Fibroblast of peridontal ligament (primary cell): ENCODE measurements at regions not wholly inside any gene's neighbourhood (a gene's known extent, or its start where the extent isn't known, plus 50 kb on each side); places are given as distances from the start of the nearest gene placed in this dataset.

Source experiments
- DNase-seq: peaks from one replicate; pipeline ENCODE4 v3.0.0-alpha.2; 2010; ENCODE audit errors: extremely low read depth

DNA sequence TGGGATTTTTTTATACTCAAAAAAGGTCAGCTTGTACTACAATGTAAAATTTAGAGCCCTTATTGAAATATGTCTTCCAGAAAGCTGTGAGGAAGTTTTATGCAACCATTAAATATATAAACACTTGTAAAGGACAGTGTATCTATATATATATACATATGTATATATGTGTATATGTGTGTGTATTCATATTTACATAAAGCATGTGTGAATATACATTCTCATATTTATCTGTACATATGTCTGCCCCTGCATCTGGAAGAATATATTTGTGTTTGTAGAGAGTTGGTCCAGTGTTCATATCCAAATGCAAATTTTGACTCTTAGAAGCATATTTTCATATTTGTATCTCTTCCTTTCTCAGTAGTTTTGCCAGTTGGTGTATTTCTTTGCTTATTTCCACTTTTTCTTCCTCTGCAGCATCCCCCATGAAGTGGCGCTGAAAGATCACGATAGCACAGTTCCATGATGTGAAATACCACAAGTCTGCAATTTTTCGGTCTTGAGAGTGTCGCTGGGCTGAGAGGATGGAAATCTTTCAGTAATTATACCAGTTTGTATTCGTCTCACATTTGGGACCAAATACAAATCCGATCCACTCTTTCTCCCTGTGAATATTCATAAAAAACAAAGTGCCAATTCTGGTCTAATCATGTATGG lies 311.7 kb upstream of the DPH6 start:
- no peak for DNase-seq

DNA sequence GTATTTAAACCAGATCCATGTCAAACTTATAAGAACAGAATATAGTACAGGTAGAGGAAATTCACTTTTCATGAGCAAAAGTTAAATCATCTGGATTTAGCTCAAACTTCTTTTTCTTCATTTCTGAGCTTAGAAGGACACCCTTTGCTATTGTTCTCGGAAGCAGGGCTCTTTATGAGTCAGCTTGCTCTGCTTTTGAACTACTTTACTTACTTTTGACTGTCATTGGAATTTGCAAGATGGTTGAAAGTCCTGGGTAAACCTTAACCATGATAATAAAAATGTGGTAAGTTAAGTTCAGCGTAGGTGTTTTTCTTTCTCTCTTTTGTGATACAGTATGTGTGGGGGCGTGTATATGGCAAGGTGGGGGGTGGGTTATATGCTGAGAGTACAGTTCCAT lies 312.7 kb upstream of the DPH6 start:
- DNase-seq = no peak

DNA sequence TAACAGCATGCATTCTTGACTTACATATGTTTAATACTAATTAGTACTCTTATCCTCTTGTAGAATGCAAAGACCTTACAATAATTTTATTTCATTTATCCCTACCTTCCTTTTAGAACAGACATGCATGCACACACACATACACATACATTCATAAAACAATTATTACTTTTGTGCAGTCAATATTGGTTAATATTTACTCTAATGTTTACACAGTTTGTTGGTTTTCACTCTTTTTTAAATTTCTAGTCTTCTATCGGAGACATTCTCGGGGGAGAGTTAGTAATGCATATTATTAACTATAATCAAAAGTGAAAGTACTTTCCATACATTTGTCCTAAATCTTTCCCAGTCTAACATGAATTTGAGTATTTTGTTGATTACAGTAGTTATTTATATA lies 317.7 kb upstream of the DPH6 start:
- no peak for DNase-seq

DNA sequence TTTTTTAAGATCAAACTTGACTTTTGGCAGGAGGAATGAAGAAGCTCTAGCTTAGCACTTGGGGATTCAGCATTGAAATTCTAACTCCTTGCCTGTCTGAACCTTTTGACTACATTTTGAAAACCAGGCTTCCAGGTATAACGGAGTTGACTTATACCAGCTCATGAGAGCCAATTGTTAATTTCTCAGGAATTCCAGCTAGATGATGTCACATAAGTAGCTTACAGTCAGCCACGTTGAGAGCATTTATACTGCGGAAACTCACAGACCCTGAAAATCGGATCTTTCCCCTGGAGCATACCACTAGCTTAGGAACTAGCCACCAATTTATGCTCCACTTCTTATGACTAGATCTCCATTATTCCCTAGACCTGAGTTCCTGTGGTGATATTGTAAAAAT lies 321.4 kb upstream of the DPH6 start:
- no peak for DNase-seq

DNA sequence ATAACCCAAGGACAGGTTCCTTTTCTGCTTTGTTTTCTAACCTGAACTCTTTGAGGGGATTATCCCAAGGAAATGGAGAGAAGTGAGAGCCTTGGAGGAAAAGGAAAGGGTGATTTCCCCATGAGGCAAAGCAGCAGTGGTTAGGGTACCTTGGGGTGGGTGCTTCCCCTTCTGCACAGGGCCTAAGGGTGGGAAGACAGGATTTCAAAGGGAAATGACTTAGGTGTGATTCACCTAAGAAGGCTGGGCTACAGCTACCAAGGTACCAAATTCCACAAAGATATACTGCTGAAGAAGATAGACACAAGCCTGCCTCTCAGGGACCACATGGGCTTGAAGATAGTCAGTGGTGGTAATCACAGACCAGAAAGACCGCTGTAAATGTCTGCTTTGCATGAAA lies 325.3 kb upstream of the DPH6 start:
- no peak for DNase-seq

DNA sequence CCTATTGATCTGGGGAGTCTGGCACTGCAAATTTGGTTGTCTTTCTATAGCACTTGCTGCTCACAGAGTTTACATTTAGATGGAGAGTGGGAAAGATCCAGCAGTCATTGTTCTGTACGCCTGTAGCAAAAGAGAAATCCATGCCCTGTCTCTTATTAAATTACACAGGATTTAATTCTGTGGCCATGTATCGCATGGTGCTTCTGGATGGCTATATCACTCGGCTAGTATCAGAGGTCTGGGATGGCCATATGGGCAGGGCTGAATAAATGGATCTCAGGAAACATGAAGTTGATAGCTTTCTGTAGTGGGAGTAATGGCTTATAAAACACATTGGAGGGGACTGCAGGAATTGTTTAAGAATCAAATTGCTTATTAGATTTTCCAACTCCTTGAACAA lies 325.8 kb upstream of the DPH6 start:
- DNase-seq = no peak

DNA sequence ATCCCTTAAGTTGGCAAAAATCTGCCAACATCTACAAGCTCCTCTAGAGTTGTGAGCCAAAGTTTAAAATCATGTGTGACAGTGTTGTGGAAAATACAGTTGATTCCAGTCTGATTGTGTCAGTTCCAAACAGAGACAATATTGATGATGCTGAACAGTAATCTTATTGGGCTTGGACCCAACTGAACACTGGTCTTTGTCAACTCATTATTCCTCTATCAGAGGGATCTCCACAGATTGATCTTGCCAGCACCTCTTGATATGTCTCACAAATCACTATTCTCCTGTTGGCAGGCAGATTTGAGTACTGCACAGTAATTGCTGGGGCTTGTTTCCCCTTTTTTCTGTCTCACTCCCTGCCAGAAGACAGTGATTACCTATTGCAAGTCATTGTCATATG lies 326.6 kb upstream of the DPH6 start:
- no peak for DNase-seq

DNA sequence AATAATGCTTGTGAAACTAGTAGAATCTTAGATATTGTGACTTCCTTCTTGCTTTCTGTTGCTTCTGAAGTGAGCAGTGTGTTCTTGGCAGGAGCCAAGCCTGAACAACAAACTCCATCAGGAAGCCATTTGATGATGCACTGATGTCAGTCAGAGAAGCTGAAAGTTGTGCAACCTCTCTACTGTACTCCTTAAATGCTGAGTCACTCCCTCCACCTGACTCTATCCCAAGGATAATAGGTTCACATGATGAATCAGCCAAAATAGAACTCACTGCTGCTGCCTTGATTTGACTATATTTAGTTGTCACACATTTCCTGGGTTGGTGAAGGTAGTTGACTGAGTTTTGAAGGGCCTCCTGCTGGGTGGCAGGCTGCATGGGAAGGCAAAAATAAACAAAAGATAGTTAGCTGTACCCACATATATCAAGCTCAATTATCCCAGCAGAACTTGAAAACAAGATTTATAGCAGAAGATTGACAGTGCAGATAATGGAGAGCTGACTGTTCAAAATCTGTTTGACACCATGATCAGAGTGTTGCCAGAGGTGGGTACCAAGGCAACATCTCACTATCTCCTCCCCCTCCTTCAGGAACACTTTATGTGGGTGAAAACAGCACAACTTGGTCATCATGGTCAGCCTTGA lies 328.4 kb upstream of the DPH6 start:
- peak; percentile 79 for DNase-seq

DNA sequence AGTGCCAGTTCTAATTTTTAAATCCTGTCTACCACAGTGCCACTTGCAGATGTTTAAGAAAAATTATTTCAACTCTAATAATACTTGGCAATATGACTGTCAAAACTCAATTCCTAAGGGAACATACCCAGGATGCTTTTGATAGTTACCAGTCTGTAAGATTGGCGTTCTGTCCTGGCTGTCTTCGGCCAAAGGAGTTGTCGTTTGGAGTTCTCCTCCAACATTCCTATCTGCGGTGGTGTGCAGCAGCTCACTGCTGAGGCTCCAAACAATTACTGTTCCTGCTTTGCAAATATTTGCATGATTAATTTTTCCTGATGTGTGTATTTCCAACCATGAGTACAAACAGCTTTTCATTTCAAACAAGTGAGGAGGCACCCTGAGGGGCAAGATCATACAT lies 330.8 kb upstream of the DPH6 start:
- no peak for DNase-seq

DNA sequence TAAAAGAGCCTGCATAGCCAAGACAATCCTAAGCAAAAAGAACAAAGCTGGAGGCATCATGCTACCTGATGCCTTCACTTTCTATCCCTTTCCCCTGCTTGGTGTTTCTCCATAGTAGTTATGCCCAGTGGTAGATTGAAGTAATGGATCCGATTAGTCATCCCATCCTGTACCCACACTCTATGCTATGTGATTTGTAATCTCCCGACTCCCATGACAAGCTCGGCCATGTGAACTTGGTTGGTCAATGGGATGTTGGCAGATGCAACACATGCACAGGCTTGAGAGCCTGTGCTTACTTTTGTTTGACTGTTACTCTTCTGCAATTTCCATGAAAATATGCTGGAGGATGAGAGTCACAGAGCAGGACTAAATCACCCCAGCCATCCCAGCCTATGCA lies 334.9 kb upstream of the DPH6 start:
- no peak for DNase-seq

DNA sequence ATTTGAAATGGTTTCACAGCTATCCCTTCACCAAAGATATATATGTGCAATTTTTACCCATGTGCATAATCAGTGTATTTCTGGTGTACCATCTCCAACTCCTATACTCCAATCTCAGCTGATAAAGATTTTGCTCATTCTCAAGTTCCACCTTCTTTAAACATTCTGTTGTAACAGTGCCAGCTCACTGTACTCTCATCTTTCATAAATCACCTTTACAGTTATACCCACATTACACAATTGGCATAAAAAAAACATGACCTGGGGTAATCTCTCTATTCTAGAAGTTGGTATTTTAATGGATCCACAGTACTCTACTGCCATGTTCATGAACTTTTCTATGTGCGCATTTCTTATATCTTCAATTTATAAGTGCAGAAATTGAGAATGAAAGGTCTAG lies 339.9 kb upstream of the DPH6 start:
- no peak for DNase-seq

DNA sequence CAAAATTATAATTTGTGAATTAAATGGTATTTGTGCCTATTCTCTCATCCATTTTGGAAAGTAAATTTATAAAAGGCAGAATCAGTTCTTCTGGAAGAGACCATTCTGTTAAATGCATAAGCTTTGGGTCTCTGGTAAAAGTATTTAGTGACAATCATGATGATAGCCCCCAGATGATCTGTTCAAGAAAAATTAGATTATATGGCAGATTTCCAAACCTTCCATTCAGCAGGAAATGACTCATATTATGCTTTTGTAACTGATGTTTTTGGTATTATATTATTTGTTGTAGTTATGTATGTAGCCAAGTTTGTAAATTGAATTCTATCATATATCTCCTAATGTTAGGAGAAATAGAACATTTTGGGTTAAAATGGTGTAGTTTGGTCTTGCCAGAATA lies 340.8 kb upstream of the DPH6 start:
- DNase-seq = peak; percentile 6

DNA sequence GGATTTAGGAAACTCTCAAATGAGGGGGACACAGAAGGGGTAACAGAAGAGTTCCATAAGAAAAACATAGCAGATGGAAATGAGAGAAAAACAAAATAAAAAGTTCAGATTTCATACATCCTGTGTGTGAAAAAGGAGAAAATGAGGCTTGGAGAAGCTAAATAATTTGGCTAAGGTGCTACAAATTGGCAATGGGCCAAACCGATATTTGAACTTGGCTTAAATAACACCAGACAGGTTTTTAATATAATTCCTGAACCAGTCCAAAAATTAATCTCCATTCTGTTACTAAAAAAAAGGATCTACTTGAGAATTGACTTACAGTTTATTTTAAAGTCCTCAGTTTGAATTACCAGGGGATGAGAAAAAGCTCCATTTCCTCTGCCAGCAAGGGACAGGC lies 342.9 kb upstream of the DPH6 start:
- no peak for DNase-seq

DNA sequence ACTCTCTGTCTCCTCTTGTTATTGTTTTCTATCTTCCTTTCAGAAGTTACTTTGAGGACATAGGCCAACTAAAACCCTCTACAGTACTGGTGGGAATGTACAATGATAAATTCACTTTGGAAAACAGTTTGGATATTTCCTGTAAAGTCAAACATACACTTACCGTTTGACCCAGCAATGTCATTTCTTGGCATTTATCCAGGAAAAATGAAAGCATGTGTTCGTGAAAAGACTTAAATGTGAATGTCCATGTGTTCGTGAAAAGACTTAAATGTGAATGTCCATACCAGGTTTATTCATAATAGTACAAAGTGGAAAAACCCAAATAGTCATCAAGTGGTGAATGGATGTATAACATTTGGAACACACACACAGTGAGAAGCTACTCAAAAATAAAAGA lies 361.5 kb upstream of the DPH6 start:
- no peak for DNase-seq

DNA sequence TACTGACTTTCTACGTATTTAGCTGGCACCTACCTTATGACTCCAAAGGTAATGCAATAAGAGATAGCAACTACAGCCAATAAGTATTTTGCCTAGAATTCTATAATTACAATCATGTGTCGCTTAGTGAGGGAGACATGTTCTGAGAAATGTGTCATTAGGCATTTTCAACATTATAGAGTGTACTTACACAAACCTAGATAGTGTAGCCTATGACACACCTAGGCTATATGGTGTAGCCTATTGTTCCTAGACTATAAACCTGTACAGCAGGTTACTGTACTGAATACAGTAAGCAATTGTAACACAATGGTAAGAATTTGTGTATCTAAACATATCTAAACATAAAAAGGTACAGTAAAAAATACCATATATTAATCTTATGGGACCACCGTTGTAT lies 363.4 kb upstream of the DPH6 start:
- no peak for DNase-seq

DNA sequence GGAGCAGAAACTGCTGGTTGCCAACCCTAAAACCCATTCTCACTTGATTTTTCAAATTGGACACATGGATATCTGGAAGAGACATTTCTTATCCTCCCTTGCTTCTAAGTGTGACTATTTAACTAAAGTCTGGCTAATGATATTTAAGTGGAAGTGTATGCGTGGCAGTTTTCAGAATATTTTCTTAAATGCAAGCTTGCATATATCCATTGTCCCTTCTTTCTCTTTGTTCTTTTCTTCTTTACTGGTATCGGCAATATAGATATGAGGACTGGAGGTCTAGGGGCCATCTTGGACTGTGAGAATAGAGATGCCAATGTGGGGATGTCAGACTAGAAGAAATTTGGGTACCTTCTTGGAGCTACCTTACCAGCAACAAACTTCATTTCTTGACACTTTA lies 364.3 kb upstream of the DPH6 start:
- DNase-seq = no peak

DNA sequence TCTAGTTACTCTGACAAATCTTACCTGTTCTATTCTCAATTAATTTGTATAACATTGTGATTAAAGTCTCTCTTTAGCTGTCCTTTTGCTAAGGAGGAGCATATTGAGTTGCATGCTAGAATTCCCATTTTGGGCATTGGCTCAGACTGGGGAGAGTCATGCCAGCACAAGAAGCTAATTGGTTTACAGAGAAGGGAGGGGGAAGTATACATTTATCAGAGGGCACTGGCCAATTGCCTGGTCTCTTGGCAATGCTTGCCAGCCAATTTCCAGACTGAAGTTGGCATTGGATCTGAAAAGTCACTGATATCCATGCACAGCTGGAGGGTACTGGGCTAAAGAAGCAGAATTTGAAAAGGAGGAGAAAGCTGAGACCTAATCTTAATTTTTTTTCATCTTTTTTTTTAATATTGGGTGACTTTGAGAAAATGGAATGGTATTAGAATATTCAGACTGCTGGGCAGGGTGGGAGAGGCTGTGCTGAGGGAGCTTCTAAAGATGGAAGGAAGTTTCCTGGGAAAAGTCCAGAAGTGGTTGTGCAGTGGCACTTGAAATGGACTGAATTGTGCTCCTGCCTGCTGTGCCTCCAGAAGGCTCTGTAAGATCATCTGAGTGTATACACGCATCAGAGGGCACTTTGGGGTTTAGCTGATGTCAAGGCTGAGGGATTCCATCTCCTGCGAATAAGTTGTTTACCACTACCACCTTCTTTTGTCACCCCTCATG lies 365.2 kb upstream of the DPH6 start:
- DNase-seq = no peak

DNA sequence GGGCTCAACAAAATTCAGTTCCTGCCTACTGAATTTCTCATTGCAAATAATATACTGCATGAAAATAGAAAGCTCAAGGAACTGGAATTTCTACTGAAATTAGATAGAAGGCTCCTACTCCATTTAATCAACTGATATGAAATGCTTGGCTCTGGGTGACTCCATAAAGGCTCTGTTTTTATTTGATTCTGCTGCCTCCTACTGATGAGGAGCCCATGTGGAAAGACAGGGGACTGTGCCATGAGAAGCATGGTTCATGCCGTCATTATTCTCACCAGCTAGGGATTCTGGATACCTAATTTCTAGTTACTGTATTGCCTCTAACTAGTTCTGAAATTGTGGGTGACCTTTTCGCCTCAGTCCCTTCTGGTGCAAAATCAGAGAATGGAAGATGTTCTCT lies 366.2 kb upstream of the DPH6 start:
- DNase-seq = peak; percentile 53

DNA sequence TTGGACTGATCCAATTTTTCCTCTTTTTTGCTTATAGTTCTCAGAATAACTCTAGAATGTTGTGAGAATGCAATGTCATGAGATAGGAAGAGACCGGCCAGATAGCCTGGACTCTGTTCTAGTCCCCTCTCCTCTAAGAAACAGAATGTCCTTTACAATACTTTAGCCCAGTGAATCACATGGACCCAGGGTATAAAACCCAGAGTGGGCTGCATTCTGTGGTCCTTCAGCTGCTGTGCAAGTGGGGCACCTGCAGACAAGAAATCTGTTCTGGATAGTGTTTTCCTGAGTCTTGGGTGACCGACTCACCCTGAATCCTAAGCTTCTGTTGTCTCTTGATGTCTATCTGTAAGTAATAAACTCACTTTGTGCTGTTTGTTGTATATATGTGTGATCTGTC lies 368.6 kb upstream of the DPH6 start:
- DNase-seq = no peak

DNA sequence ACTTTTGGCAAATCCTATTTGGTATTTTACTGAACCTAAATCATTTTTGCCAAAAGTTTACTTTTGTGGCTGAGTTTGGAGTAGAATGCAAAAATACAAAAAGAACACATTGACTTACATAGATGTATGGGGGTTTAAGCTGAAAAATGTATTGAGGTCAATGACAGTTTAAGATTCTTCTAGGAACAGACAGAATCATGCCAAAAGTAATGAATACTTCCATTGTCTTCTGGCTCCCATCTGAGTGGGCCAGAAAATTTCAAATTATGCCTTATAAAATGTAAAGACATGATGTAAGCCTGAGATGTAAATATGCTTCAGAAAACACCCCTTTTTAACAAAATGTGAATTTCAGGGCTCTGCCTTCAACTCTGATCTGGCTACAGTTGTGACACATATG lies 375.1 kb upstream of the DPH6 start:
- DNase-seq = no peak

DNA sequence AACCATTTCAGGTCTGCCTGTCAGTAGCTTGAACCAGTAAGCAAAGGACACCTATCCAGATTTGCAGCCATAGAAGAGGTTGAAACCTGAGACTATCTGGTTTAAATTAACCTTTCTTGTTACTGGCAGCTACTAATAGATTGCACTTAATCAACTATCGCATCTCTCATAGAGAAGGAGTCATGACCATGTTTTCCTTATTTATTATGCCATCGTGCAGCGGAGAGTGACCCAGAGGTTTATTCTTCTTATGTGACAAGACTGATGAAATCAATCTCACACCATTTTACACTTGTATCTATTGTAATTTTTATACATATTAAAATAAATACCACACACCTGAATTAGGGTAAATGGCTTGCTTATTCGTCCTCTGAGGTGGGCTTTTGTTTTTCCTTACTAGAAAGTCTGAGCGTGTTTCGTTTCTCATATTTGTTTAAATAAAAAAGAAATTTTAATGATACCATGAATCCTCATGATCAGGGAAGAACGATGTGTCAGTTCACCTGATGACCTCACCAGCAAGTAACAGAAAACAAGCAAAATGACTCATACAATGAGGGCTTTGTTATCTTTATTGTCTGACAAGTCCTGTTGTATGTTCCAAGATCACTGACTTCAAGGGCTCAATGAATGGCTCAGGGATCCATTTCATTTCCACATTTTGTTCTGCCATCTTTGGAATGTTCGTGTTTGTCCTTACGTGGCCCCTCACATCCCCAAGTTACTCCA lies 379.5 kb upstream of the DPH6 start:
- DNase-seq = no peak

DNA sequence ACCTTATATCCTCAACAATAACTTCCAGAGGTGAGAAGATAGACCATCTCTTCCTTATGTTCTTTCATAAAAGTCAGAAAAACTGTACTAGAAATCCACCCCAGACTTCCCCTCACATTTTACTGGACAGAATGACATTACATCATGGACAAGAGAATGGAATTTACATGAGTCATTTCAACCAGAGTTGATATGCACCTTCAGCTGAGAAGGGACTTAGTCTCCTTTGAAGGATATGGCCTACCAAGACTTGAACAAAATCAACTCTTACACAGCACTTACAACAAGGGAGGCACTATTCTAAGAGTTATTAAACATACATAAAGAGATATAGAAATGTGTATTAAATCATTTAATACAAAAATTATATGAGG lies 380.0 kb upstream of the DPH6 start:
- no peak for DNase-seq

DNA sequence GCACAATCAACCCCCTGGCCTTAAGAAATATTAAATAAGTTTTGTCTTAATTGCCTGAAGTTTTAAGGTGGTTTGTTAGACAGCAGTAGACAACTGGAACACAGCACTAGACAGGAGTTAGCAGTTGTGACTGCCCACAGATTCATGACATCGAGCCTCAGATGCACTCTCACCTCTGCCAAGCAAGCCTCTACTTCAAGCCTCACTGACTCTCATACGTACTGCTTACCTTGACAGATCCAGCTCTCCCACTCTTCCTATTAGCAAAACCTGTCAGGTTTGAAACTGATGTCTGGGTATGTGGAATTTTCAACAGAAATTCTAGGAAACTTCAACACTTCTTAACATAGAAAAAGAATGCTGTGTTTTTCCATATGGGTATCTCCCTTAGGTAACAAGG lies 382.9 kb upstream of the DPH6 start:
- DNase-seq = no peak
